ENCODE measurements at regions not wholly inside any gene's neighbourhood (a gene's known extent, or its start where the extent isn't known, plus 50 kb on each side); places are given as distances from the start of the nearest gene placed in this dataset.

- POLR2A ChIA-PET: interaction anchor here (0.6 kb wide), 1 partner anchor 50 kb away, joined by 3 read pairs; no protein-coding TSS in a partner anchor
- H3K4me1 Mint-ChIP-seq: no peaks in the 10 kb centered on the region
- H3K27me3 Mint-ChIP-seq (ENCODE audit: low read depth): no peaks in the 10 kb centered on the region
- ATAC-seq: no peak
- H3K9me3 Mint-ChIP-seq: peaks cover 8% of the 10 kb centered on the region; the same call in 1 of the 2 replicates
- no peaks in the 10 kb centered on the region for H3K36me3 Mint-ChIP-seq
- TF ChIP-seq ERG (CRISPR knock-in tag; IDR thresholded peaks at IDR 0.05): no peak
- no peak for TF ChIP-seq E2F4 (CRISPR knock-in tag; IDR thresholded peaks at IDR 0.05; ENCODE audit: borderline replicate concordance, low read depth)
- TF ChIP-seq ZNF396 (CRISPR knock-in tag; IDR thresholded peaks at IDR 0.05; ENCODE audit: borderline replicate concordance): no peak
- no peak for TF ChIP-seq CREB1 (CRISPR knock-in tag; IDR thresholded peaks at IDR 0.05)
- TF ChIP-seq MYBL2 (CRISPR knock-in tag; IDR thresholded peaks at IDR 0.05): no peak
- no peak for TF ChIP-seq JUN (CRISPR knock-in tag; IDR thresholded peaks at IDR 0.05)
- no peak for TF ChIP-seq IRF1 (CRISPR knock-in tag; IDR thresholded peaks at IDR 0.05)
- no peak for TF ChIP-seq PREB (CRISPR knock-in tag; IDR thresholded peaks at IDR 0.05; ENCODE audit: borderline replicate concordance)
- TF ChIP-seq HMGA2 (CRISPR knock-in tag; IDR thresholded peaks at IDR 0.05): no peak
- TF ChIP-seq PRDM15 (CRISPR knock-in tag; IDR thresholded peaks at IDR 0.05): no peak
- no peak for TF ChIP-seq ZNF416 (CRISPR knock-in tag; IDR thresholded peaks at IDR 0.05)
- no peak for TF ChIP-seq IRF2 (CRISPR knock-in tag; IDR thresholded peaks at IDR 0.05; ENCODE audit: borderline replicate concordance, low read depth)
- no peak for TF ChIP-seq GRHL2 (CRISPR knock-in tag; IDR thresholded peaks at IDR 0.05; ENCODE audit: insufficient replicate concordance, severe bottlenecking)
- TF ChIP-seq ZNF425 (CRISPR knock-in tag; conservative IDR thresholded peaks at IDR 0.05): no peak
- no peak for TF ChIP-seq ZNF232 (CRISPR knock-in tag; IDR thresholded peaks at IDR 0.05)
- no peak for TF ChIP-seq KAT7 (CRISPR knock-in tag; IDR thresholded peaks at IDR 0.05; ENCODE audit: borderline replicate concordance)
- no peak for TF ChIP-seq NR3C1 (CRISPR knock-in tag; conservative IDR thresholded peaks at IDR 0.05; ENCODE audit: low read depth)
- TF ChIP-seq ARID4B (CRISPR knock-in tag; IDR thresholded peaks at IDR 0.05; ENCODE audit: borderline replicate concordance): no peak
- TF ChIP-seq MXD4 (CRISPR knock-in tag; IDR thresholded peaks at IDR 0.05; ENCODE audit: borderline replicate concordance): no peak
- CTCF ChIA-PET: no interaction called here
- no peak overlapping the region for H3K4me3 Mint-ChIP-seq
- no peak for DNase-seq (ENCODE audit: low spot score)
- no peak overlapping the region for H3K27ac Mint-ChIP-seq
These were observed 99.4 kb upstream of the C1orf87 start for GRCh38 chr1:60173006-60173405.
